K562 (cell line): ENCODE measurements at regions not wholly inside any gene's neighbourhood (a gene's known extent, or its start where the extent isn't known, plus 50 kb on each side); places are given as distances from the start of the nearest gene placed in this dataset.

Experiments used
- JUND ChIP-seq, 2 experiments: IDR thresholded peaks; 2 replicates in 1 of 2; 3 replicates in 1 of 2; pipeline ENCODE4 v1.6.1; 2011; ENCODE audit warnings: borderline replicate concordance in 2 of 2, low read depth in 2 of 2, low read length in 2 of 2, improper control_type of control experiment in 1 of 2, missing biosample characterization in 1 of 2, missing genetic modification characterization in 1 of 2, missing genetic modification reagents in 1 of 2
- KDM4B ChIP-seq, 2 experiments: fragments of 450-650 bp in 1 of 2; sonication (generic) in 1 of 2; IDR thresholded peaks; 2 replicates each; pipeline ENCODE4 v1.6.1; 2016 to 2017; ENCODE audit warnings: borderline replicate concordance in 2 of 2, antibody characterized with exemption in 1 of 2, low read depth in 1 of 2, mild to moderate bottlenecking in 1 of 2
- NFE2 ChIP-seq: IDR thresholded peaks from 2 replicates; pipeline ENCODE4 v1.6.1; 2014; ENCODE audit warnings: antibody characterized with exemption, low read depth
- PCBP1 ChIP-seq: fragments of 200-400 bp; formaldehyde crosslinking; IDR thresholded peaks from 2 replicates; pipeline ENCODE4 v1.6.1; 2018; ENCODE audit warnings: mild to moderate bottlenecking, low read depth, low read length; ENCODE audit not compliant: poor library complexity, severe bottlenecking
- TF ChIP-seq, protein P1 (sequence below): fragments of 450-650 bp; IDR thresholded peaks from 2 replicates; pipeline ENCODE4 v1.6.1; 2017; ENCODE audit warnings: antibody characterized with exemption, mild to moderate bottlenecking
- TF ChIP-seq, protein P2 (sequence below): fragments of 450-650 bp; IDR thresholded peaks from 2 replicates; pipeline ENCODE4 v1.6.1; 2016; ENCODE audit warnings: antibody characterized with exemption
- TF ChIP-seq, protein P3 (sequence below): fragments of 200-600 bp; sonication (generic); IDR thresholded peaks from one replicate; pipeline ENCODE4 v1.6.1; 2012; ENCODE audit warnings: mild to moderate bottlenecking, low read depth, low read length, inconsistent platforms

GRCh38 chr16:85303354-85303883 is 191.1 kb upstream of the CIBAR2 start (continued):
- peak; percentile 60 for TF ChIP-seq JUND (IDR thresholded peaks at IDR 0.05; ENCODE audit: borderline replicate concordance, low read depth, low read length)
- no peak; the same call in 2 of the 3 replicates for TF ChIP-seq JUND (tag; IDR thresholded peaks at IDR 0.05; ENCODE audit: borderline replicate concordance, low read depth, low read length)
- TF ChIP-seq, protein P1, sequence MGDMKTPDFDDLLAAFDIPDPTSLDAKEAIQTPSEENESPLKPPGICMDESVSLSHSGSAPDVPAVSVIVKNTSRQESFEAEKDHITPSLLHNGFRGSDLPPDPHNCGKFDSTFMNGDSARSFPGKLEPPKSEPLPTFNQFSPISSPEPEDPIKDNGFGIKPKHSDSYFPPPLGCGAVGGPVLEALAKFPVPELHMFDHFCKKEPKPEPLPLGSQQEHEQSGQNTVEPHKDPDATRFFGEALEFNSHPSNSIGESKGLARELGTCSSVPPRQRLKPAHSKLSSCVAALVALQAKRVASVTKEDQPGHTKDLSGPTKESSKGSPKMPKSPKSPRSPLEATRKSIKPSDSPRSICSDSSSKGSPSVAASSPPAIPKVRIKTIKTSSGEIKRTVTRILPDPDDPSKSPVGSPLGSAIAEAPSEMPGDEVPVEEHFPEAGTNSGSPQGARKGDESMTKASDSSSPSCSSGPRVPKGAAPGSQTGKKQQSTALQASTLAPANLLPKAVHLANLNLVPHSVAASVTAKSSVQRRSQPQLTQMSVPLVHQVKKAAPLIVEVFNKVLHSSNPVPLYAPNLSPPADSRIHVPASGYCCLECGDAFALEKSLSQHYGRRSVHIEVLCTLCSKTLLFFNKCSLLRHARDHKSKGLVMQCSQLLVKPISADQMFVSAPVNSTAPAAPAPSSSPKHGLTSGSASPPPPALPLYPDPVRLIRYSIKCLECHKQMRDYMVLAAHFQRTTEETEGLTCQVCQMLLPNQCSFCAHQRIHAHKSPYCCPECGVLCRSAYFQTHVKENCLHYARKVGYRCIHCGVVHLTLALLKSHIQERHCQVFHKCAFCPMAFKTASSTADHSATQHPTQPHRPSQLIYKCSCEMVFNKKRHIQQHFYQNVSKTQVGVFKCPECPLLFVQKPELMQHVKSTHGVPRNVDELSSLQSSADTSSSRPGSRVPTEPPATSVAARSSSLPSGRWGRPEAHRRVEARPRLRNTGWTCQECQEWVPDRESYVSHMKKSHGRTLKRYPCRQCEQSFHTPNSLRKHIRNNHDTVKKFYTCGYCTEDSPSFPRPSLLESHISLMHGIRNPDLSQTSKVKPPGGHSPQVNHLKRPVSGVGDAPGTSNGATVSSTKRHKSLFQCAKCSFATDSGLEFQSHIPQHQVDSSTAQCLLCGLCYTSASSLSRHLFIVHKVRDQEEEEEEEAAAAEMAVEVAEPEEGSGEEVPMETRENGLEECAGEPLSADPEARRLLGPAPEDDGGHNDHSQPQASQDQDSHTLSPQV: 0 out of 2 replicates have a peak, but pooled peaks have one; percentile 38
- TF ChIP-seq PCBP1: peak; percentile 84
- TF ChIP-seq NFE2: no peak
- TF ChIP-seq KDM4B (IDR thresholded peaks at IDR 0.05; ENCODE audit: borderline replicate concordance in 2 of 2, low read depth in 1 of 2): no peak
- TF ChIP-seq, protein P2, sequence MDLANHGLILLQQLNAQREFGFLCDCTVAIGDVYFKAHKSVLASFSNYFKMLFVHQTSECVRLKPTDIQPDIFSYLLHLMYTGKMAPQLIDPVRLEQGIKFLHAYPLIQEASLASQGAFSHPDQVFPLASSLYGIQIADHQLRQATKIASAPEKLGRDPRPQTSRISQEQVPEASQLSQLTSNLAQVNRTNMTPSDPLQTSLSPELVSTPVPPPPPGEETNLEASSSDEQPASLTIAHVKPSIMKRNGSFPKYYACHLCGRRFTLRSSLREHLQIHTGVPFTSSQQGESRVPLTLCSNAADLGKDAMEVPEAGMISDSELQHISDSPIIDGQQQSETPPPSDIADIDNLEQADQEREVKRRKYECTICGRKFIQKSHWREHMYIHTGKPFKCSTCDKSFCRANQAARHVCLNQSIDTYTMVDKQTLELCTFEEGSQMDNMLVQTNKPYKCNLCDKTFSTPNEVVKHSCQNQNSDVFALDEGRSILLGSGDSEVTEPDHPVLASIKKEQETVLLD: no peak
- TF ChIP-seq, protein P3, sequence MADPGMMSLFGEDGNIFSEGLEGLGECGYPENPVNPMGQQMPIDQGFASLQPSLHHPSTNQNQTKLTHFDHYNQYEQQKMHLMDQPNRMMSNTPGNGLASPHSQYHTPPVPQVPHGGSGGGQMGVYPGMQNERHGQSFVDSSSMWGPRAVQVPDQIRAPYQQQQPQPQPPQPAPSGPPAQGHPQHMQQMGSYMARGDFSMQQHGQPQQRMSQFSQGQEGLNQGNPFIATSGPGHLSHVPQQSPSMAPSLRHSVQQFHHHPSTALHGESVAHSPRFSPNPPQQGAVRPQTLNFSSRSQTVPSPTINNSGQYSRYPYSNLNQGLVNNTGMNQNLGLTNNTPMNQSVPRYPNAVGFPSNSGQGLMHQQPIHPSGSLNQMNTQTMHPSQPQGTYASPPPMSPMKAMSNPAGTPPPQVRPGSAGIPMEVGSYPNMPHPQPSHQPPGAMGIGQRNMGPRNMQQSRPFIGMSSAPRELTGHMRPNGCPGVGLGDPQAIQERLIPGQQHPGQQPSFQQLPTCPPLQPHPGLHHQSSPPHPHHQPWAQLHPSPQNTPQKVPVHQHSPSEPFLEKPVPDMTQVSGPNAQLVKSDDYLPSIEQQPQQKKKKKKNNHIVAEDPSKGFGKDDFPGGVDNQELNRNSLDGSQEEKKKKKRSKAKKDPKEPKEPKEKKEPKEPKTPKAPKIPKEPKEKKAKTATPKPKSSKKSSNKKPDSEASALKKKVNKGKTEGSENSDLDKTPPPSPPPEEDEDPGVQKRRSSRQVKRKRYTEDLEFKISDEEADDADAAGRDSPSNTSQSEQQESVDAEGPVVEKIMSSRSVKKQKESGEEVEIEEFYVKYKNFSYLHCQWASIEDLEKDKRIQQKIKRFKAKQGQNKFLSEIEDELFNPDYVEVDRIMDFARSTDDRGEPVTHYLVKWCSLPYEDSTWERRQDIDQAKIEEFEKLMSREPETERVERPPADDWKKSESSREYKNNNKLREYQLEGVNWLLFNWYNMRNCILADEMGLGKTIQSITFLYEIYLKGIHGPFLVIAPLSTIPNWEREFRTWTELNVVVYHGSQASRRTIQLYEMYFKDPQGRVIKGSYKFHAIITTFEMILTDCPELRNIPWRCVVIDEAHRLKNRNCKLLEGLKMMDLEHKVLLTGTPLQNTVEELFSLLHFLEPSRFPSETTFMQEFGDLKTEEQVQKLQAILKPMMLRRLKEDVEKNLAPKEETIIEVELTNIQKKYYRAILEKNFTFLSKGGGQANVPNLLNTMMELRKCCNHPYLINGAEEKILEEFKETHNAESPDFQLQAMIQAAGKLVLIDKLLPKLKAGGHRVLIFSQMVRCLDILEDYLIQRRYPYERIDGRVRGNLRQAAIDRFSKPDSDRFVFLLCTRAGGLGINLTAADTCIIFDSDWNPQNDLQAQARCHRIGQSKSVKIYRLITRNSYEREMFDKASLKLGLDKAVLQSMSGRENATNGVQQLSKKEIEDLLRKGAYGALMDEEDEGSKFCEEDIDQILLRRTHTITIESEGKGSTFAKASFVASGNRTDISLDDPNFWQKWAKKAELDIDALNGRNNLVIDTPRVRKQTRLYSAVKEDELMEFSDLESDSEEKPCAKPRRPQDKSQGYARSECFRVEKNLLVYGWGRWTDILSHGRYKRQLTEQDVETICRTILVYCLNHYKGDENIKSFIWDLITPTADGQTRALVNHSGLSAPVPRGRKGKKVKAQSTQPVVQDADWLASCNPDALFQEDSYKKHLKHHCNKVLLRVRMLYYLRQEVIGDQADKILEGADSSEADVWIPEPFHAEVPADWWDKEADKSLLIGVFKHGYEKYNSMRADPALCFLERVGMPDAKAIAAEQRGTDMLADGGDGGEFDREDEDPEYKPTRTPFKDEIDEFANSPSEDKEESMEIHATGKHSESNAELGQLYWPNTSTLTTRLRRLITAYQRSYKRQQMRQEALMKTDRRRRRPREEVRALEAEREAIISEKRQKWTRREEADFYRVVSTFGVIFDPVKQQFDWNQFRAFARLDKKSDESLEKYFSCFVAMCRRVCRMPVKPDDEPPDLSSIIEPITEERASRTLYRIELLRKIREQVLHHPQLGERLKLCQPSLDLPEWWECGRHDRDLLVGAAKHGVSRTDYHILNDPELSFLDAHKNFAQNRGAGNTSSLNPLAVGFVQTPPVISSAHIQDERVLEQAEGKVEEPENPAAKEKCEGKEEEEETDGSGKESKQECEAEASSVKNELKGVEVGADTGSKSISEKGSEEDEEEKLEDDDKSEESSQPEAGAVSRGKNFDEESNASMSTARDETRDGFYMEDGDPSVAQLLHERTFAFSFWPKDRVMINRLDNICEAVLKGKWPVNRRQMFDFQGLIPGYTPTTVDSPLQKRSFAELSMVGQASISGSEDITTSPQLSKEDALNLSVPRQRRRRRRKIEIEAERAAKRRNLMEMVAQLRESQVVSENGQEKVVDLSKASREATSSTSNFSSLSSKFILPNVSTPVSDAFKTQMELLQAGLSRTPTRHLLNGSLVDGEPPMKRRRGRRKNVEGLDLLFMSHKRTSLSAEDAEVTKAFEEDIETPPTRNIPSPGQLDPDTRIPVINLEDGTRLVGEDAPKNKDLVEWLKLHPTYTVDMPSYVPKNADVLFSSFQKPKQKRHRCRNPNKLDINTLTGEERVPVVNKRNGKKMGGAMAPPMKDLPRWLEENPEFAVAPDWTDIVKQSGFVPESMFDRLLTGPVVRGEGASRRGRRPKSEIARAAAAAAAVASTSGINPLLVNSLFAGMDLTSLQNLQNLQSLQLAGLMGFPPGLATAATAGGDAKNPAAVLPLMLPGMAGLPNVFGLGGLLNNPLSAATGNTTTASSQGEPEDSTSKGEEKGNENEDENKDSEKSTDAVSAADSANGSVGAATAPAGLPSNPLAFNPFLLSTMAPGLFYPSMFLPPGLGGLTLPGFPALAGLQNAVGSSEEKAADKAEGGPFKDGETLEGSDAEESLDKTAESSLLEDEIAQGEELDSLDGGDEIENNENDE: no peak
